GM12872 (cell line): ENCODE measurements at regions not wholly inside any gene's neighbourhood (a gene's known extent, or its start where the extent isn't known, plus 50 kb on each side); places are given as distances from the start of the nearest gene placed in this dataset.

Source experiments
- CTCF ChIP-seq: IDR thresholded peaks from 3 replicates; pipeline ENCODE4 v1.5.1; 2011; ENCODE audit warnings: low read depth, mild to moderate bottlenecking, low read length, moderate library complexity; ENCODE audit not compliant: insufficient read depth

GRCh38 chr10:65550761-65551160, 1375.1 kb upstream of the LRRTM3 start:
- TF ChIP-seq CTCF = no peak

- no peak for TF ChIP-seq CTCF
Measured at GRCh38 chr10:65555192-65555591, 1370.6 kb upstream of the LRRTM3 start.

- no peak for TF ChIP-seq CTCF
Measured at GRCh38 chr10:65556006-65556405, 1369.8 kb upstream of the LRRTM3 start.

- no peak for TF ChIP-seq CTCF
Measured at GRCh38 chr10:65559369-65559768, 1366.5 kb upstream of the LRRTM3 start.

DNA sequence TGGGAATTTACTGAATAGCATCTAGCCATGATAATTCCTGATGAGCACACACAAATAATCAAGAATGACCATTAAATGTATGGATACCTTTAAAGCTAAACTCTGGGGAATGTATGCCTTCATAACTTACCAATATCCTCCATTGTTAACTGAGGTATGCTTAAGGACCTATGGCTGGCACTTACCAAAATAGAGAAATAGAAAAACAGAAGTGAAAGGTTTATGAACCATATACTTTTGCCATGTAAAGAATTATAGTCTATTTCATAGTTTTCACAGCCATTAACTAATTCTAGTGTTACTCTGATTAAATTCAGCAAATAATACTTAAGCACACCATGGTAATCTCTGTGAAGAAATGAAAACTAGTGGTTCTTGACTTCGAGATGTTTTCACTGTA, 1360.6 kb upstream of the LRRTM3 start:
- TF ChIP-seq CTCF = no peak

GRCh38 chr10:65566906-65567305, 1358.9 kb upstream of the LRRTM3 start:
- no peak for TF ChIP-seq CTCF

DNA sequence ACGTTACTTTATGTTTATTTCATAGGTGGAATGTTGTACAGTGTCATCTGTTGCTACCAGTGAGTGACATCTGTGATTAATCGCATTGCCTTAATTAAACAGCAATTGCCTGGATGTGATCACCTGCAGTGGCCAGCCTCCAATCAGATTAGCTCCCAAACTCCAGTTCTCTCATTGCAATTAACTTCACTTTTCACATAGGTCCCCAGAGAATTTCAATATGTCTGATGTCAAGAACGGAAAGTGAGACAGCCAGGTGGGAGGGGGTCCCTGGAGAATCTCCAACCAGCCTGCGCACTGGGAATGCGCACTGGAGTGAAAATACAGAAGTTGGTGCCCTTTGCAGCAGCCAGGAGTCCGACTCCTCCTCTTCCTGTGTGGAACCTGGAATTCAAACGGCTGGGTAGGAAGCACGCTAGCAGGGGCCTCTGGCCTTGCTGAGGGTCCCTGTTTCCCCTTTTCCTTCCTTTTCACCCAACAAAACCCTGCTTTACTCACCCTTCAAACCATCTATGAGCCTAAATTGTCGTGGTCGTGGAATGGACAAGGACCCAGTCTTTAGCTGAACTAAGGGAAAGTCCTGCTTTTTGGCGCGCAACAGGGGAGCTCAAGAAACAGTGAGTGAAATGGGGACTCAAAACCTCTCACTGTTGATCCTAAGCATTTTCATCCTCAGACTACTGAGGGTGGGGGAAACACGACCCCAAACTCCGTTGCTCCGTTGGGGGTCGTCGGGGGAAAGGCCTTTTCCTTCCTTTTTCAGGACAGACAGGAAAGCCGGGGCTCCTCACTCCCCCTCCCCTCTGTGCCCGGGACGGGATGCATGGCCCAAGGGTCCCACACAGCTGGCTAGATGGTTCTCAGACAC, 1355.5 kb upstream of the LRRTM3 start:
- TF ChIP-seq CTCF = no peak
